Stimulated activated CD8-positive, alpha-beta memory T cell treated with anti-CD3 and anti-CD28 coated beads, Interleukin-2, amount 100 ng/mL, for 1 hour (primary cell): ENCODE measurements at regions not wholly inside any gene's neighbourhood (a gene's known extent, or its start where the extent isn't known, plus 50 kb on each side); places are given as distances from the start of the nearest gene placed in this dataset.
"Not testable (repeated sequence)": the region's sequence is repeated elsewhere in the genome, so short reads cannot be mapped to it uniquely, and the experiment has no call there.

Experiments
- DNase-seq, 2 donors: peaks; one replicate each; pipeline ENCODE4 v3.0.0-alpha.2; 2020; ENCODE audit warnings: low read depth in 2 of 2

- DNase-seq: no peak
These were observed 604.8 kb upstream of the GYPC start for GRCh38 chr2:126050991-126051736.

- DNase-seq: not testable (repeated sequence)
These were observed 604.2 kb upstream of the GYPC start for GRCh38 chr2:126051737-126052240.

GRCh38 chr2:126059379-126059778 is 596.6 kb upstream of the GYPC start:
- DNase-seq: no peak

DNA sequence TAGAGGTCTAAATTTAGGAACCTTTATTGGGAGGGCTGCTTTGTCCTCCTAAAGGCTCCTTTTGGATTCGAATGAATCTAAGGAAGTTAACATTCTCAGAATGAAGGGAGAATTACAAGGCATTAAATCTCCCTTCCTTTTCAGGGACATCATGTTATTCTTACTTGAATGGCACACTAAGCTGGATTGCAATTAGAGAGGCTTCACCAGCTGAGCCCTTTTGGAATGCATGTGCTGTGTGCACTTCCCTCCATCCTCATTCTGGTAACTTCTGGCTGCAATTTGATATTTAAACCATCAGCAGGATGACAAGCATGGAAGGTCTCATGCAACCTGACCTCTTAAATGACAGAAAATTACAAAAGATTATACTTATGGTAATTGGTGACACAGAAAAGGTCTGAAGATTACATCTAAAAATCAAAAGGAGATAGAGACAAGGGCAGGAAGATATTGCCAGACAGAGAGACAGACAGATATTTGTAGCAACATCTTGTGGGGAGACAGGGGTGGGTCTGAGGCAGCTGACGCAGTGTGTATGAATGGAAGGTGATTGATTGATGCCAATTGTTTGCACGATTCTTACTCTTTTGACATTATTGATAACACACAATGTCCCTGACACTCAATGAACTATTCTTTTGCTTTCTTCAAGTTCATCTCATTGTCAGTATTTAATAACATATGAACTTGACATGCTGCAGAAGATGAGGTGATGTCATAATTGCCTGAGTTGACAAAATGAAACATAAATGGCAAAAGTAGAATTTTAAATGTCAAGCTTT is 570.8 kb upstream of the GYPC start:
- DNase-seq: no peak

GRCh38 chr2:126100962-126101361 is 555.0 kb upstream of the GYPC start:
- no peak for DNase-seq

- no peak for DNase-seq
These were observed 550.0 kb upstream of the GYPC start for GRCh38 chr2:126106006-126106405.

DNA sequence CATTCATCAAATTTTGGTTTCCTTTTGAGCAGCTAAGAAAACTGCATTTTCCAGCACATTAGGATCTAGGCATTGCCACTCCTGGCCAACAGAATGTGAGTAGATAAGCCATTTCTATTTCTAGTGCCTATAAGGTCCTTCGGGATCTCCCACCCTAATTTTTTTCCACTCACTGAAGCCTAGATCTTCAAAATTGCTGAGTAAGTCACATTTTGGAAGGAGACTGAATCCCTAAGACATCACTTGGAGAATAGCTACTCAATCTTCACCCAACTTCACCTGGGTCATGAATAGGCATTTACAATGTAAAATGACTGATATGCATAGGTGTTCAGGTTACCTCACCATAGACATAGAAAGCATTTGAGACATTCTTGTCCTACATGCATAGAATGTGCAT is 548.1 kb upstream of the GYPC start:
- no peak for DNase-seq

DNA sequence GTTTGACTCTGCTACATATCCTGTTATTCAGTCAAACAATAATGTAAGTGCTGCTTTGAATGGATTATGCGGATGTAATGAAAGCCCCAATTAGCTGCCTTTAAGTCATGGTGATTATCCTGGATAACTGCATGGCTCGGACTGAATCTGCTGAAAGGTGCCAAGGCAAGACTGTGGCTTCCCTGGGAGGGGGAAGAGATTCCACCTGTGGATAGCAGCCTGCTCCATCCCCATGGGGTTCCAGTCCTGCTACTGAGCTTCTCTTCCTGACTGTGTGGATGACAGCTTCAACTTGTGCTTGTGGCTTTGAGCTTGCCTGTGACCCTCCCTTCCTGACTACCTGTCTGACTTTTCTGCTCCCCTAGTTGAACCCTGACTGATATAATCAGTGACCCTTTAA is 540.0 kb upstream of the GYPC start:
- DNase-seq: no peak

- no peak for DNase-seq
These were observed 538.1 kb upstream of the GYPC start for GRCh38 chr2:126117886-126118285.

DNA sequence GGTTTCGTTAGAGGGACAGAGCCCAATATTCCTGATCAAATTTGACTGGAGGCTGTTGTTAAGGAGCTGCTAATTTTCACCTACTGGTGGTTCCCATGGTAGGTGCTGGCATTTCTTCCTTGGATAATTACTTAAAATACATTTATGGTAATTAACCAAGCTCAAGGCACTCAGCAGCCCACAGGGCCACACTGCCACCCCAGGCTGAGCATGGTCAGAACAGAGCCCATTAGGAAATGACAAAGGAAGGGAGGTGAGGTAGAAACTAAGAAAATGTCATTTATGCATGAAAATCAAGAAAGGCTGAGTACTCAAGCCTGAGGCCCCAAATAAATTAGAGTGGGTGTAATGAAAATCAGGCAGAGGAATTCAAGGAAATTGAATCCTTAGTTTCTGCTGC is 510.2 kb upstream of the GYPC start:
- no peak for DNase-seq

DNA sequence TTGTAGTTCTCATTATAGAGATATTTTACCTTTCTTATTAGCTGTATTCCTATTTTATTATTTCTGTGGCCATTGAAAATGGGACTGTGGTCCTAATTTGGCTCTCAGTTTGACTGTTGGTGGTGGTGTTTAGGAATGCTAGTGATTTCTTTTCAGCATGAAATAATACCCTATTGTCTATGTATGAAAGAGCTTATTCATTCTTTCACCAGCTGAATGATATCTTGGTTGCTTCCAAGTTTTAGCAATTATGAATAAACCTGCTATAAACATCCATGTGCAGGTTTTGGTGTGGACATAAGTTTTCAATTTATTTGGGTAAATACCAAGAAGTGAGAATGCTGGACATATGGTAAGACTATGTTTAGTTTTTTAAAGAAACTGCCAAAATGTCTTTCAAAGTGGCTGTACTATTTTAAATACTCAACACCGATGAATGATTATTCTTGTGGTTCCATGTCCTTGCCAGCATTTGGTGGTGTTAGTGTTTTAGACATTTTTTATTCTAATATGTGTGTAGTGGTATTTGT is 501.6 kb upstream of the GYPC start:
- DNase-seq: no peak

GRCh38 chr2:126160950-126161349 is 495.0 kb upstream of the GYPC start:
- not testable (repeated sequence) for DNase-seq

DNA sequence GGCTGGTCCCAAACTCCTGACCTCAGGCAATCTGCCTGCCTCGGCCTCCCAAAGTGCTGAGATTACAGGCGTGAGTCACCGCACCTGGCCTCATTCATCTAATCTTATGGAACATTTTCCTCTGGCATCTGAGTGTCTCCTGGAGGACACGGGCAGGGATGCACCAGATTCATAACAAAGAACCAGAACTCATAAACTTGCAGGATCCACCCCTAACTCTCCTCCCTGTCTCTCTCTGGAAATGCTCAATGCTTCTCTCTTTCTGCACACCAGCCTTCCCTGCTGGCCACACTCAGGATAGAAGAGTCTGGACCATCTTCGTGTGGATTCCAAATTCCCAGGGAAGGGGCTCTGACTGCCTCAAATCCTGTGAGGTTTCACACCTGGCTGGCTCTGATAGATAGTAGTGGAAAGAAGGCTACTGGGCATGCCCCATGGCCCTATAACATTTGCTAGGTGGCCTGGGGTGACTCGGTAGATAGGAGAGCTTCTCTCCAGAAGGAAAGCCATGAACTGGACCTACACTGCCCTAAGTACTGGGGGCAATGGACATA is 483.2 kb upstream of the GYPC start:
- no peak for DNase-seq

DNA sequence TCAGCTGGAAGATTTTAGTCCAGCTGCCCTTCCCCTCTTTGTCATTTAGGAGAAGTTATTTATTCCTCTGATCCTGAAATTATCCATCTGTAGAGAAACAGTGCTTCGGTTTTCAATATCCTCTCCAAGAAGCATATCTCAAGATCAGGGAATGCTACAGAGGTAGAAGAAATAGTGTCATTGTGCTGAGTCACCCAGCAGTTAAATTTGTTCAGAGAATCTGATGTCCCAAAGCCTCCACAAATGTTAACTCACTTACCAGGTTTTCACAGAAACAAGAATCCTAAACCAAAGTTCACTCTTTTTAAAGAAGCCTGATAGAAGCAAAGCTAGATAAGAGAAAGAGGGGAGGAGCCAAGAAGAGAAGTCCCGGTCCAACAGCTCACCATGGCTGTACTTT is 480.7 kb upstream of the GYPC start:
- DNase-seq: no peak

GRCh38 chr2:126177479-126177878 is 478.5 kb upstream of the GYPC start:
- no peak for DNase-seq

DNA sequence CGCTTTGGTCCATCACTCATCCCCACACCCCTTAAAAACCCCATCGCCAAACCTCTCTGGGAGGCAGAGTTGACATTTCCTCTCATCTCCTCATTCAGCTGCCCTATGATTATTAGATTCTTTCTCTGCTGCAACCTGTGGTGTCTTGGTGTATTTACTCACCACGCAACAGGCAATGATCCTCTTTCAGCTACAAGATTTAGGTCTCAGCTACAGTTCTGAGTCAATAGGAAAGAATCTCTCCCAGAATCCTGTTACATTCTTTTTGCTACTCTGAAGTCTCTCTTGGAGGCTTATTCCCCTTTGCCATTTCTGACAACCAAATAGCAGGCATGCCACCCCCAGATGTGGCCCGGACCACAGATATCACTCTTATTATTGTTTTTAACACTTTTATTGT is 468.3 kb upstream of the GYPC start:
- DNase-seq: no peak

DNA sequence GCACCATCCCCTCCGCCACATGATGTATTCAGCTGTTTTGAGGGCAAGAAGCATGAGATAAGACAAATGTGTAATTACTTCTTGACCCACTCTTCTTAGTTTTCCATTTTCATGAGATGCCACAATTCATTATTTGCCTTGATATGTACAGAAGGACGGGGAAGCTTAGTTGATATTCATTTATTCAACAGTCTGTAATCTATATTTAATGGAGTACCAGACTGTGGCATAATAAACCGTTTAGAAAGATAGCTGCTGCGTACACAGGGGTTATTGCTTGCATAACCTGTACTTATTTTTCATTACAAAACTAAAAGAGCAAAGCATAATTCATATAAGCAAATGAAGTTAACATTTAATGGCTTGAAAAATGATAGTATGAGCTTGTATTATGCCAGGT is 466.4 kb upstream of the GYPC start:
- DNase-seq: no peak

- no peak for DNase-seq
These were observed 455.4 kb upstream of the GYPC start for GRCh38 chr2:126200538-126200937.

DNA sequence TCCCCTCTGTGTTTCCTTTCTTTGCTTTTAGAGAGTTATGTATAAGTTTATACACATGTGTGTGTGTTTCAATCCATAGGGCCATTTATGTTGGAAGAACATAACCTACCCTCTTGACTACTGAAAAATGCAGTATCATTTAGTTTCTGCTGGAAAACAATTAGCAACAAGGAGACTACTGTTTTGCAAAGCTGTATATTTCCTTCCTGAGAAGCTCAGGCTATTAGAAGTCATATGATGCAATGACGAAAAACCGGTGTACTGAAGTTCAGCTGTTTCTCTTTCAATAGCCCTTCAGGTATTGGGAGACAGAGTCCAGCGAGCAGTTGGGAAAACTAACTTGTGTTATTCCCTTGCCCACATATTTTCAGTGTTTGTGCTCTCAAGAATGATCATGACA is 447.7 kb upstream of the GYPC start:
- DNase-seq: no peak

DNA sequence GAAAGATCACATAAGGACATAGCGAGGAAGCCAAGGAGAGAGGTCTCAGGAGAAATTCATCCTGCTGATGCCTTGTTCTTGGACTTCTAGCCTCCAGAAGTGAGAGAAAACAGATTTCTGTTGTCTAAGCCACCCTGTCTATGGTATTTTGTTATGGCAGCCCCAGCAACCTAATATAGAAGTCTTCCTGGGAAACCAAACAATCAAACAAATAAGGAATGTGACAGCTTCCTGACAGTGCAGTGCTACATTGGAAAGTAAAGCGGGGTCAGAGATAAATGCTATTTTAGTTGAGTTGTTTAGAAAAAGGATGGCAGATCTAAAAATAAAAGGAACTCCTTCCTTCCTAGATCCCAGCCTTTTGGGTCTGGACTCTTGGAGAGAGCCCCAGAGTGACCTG is 443.2 kb upstream of the GYPC start:
- no peak for DNase-seq

DNA sequence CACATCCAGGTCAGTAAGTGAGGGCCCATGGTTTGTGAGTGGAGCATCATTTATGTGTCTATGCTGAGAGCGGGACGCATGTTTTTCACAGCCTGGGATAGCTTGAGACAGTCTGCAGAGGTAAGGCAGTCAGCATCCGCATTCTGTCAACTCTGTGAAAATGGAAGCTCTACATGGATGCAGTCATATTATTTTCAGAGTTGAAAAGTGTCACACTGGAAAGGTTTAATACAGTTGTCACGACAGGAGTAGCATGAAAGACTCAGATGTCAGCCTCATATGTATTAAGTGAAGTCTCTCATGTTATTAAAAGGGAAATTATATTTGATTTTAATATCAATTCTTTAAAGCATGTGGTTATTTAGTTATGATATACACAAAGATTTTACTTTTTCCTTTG is 436.9 kb upstream of the GYPC start:
- DNase-seq: no peak

DNA sequence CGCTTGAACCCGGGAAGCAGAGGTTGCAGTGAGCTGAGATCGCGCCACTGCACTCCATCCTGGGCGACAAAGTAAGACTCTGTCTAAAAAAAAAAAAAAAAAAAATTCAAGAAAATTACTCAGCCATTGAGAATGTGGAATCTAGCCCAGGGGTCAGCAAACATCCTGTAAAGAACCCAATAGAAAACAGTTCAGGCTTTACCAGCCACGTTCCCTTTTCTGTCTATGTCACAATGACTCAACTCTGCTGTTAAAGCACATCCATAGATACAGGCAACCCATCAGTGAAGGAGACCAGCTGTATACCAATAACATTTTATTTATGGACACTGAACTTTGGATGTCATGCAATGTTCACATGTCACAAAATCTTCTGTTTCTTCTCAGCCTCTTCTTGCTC is 435.6 kb upstream of the GYPC start:
- DNase-seq: no peak

GRCh38 chr2:126221506-126221905 is 434.5 kb upstream of the GYPC start:
- no peak for DNase-seq
